ENCODE measurements at regions not wholly inside any gene's neighbourhood (a gene's known extent, or its start where the extent isn't known, plus 50 kb on each side); places are given as distances from the start of the nearest gene placed in this dataset.

DNA sequence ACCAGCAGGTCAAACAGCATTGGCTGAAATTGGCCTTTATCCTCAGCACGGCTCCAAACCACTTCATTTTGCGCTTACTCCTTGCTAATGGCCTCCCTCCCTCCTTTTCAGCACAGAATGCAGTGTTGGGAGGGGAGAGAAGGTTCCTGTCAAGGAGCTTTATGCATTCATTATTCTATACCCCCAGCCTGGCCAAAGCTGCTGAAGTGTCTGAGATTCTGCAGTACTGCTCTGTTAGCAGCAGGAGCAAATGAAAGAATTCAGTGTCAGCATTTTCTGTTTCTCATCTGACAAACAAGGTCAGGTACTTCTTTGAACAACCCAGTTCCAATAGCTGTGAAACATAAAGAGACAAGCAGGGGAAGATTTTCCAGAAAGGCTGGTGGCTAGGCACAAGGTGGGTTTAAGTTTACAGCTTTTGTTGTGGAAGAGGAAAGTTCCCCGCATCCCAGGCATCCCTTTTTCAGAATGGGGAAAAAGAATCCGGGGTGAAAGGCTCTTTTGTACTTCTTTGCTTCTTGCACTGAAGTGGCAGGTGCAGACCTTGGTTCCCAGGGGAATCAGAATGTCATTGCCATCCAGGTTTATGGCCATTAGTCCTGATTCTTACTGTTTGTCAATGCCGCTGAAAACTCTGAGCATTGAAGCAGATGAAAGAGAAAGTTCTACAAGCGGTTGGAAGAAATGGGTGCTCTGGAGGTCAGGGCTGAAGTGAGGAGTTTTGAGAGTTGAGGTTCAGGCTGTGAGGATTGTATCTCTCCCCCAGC is 109.3 kb upstream of the APC start:
- DNase-seq = peak; percentile 64

- DNase-seq = peak; percentile 24
These were observed 107.3 kb upstream of the APC start for GRCh38 chr5:112630246-112631009.

DNA sequence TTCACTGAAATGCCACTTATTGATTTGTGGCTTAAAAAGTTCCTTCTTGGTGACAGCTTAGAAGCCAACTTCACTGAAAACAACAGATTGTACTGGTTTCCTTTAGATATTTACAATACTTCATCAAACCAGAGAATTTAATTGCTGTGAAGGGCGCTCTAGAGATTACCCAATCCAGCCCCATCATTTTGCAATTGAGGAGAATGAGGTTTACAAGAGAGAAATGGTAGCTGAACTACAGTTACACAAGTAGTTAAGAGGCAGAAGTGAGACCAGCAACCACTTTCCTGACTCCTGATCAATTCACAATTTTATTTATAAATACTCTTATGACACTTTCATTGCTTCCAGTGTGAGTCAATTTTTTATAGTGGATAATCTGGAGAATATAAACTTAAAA is 103.5 kb upstream of the APC start:
- no peak for DNase-seq

- no peak for DNase-seq
These were observed 102.9 kb upstream of the APC start for GRCh38 chr5:112634796-112635195.

- peak; percentile 11 for DNase-seq
These were observed 102.4 kb upstream of the APC start for GRCh38 chr5:112635276-112635675.

DNA sequence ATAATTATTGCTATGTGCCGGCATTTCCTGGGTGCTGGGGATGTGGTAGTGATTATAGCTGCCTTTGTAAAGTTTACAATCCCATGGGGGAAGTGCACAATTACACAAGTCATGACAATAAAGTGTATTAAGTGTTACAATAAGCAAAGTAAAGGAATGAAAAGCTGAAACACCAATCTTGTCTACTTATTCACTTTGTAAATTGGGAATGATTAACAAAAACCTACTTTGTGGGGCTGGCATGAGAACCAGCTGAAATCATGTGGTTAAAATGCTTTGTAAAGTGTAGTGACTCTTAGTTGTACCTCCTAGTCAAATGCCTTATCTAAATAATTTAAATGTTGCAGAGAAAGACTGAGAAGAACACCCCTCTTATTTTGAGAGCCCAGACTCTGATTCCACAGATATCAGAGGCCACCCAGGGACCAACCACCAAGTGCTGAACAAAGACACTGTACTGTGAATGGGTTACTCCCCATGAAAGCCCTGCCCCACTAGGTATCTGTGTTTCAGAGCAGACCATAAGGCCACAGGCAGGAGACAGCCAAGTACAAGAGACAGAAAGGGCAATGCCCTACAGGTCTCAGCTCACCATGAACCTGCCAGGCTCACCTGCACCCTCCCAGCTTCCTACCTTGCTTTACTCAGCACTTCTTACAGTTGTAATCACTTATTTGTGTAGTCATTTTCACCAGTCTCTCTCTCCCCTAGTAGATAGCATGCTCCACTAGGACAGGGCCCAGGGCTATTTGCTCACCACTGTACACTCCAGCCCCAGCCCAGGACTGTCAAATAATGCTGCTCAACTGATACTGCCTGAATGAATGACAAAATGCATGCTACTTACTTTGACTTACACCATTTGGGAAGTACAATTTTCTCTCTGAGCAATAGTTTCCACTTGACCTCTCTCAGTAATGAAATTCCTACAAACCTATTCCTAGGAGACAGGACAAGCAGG is 101.6 kb upstream of the APC start:
- peak; percentile 57 for DNase-seq

DNA sequence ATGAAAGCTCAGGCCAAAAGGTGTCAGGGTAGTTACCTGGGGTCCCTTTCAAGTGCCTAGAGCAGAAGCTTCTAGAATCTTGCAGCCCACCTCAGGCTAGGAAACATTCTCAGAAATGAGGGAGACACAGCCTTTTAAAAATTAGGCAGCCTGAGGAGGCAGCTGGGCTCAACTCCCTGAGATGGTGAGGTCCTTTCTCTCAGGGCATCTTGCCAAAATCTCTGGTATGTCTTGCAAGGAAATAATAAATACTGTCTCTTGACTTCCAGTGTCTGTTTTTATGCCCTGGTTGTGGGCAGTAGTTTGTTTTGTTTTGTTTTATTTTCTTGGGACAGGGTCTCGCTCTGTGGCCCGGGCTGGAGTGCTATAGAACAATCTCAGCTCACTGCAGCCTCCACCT is 100.9 kb upstream of the APC start:
- DNase-seq = no peak

GRCh38 chr5:112637343-112637742 is 100.3 kb upstream of the APC start:
- no peak for DNase-seq

DNA sequence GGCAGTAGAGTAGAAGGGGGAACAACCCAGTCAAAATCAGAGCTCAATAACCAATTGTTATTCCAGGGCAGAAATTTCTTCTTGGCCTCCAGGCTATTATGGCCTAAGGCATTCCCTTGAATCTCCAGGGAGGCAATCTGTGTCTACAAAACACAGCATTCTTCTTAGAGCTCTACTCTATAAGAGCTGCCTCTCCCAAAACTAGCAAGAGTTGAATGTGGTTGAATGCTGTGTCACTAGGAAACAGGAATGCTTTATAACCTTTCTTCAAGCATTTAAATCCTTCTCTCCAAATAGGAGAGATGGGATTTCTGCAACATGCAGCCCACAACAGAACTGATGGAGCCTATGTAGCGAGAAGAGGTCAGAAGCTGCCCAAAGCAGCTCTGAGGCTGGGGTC is 97.1 kb upstream of the APC start:
- DNase-seq = no peak

GRCh38 chr5:112641515-112642110 is 96.1 kb upstream of the APC start:
- DNase-seq = no peak

DNA sequence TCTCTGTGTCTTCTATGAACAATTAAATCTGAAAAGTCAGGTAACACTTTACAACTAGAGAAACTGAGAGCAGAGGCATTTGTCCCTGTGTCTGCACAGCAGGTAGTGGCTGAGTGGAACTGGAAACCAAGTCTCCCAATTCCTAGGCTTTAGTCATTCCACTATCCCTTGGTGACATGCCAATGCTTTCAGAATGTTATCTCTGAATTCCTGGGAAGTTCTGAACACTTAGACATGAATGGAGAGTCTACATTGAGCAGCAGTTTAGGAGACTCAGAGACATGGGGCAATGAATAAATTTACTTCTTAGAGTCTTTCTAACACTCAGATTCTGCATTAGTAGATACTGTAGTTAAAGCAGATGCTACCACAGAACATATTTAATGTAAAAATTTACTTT is 94.8 kb upstream of the APC start:
- no peak for DNase-seq

GRCh38 chr5:112643339-112643971 is 94.2 kb upstream of the APC start:
- DNase-seq = no peak

GRCh38 chr5:112646139-112646936 is 91.3 kb upstream of the APC start:
- no peak for DNase-seq

- DNase-seq = no peak
These were observed 90.3 kb upstream of the APC start for GRCh38 chr5:112647428-112647827.

DNA sequence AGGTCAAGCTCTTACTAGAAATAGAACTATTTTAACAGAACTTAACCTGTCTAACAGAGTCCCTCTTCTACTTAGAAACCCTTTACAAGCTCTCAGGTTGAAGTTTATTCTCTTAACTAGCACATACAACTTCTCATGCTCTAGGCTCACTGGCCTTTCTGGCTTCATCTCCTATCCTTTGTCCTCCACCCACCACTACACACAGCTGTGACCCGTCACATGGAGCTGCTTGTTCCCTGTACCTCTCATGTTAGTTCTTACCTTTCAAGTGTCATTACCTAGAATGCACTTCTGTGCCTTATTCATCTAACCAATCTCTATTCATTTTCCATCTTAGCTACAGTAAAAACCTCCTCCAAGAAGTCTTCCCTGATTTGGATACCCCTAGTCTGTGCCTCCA is 89.4 kb upstream of the APC start:
- DNase-seq = no peak

- peak; percentile 29 for DNase-seq
These were observed 87.8 kb upstream of the APC start for GRCh38 chr5:112649882-112650281.

DNA sequence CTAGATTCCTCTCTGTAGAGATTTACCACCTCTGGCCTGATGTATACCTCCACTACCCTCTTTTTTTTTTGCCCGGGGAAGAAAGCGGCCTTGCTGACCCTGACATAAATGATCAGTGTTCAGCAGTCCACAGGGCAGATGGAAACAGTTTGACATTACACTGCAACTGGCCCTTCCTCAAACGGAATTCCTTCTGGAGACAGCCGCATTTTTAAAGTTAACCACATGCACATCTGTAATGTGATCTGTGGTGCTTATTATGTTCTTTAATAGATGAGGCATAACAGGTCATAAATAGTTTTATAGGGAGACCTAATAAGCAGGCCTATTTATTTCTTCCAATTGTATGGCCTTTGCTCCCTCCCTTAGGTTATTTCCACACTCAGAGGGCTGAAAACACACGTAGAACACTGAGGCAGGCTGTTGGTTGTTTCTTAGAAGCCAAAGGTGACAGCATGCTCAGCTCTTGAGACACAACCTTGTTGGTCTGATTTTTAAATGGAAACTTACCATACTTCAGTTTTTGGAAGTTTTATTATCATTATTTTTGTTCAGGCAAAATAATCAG is 84.0 kb upstream of the APC start:
- no peak for DNase-seq

GRCh38 chr5:112655513-112655912 is 82.2 kb upstream of the APC start:
- no peak for DNase-seq

- DNase-seq = no peak
These were observed 81.2 kb upstream of the APC start for GRCh38 chr5:112656451-112656850.

GRCh38 chr5:112657804-112658203 is 79.9 kb upstream of the APC start:
- DNase-seq = no peak

- DNase-seq = no peak
These were observed 77.3 kb upstream of the APC start for GRCh38 chr5:112660359-112660758.
